ENCODE measurements at regions not wholly inside any gene's neighbourhood (a gene's known extent, or its start where the extent isn't known, plus 50 kb on each side); places are given as distances from the start of the nearest gene placed in this dataset.

DNA sequence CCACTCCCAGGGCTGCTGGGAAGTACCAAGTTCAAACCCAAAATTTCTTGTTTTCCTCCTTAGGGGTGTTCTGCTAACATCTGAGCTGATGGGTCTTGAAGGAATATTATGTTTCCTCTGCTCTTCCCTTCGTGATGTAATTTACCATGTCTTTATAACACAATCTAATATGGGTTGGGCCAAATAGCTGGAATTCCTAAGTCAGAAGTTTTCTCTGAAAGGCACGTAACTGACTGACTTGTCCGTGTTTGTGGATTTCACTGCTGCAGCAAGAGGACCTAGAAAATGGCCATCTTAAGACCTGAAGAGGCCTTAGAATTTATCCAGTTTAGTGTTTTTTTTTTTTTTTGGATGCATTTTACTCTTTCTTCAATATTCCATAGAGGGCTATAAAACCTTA is 256.7 kb downstream of the DCDC2C start:
- no peak for DNase-seq (ENCODE audit: low read depth)

DNA sequence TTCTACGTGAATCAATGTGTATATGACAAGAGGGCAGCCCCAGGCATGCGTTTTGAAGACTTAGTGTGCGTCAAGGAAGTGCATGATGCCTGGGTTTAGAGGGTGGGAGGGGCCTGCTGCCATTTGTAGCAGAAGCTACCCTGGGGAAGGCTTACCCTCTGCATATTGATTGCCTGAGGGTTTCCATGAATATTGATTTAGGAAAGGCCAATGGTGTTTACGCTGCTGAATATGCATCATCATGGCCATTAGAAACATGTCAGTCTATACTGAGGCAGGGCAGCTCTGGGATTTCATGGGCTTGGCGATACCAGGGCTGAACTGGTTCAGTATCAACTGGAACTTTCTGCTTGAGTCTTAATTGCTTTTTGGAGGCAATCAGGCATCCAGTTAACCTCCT is 259.3 kb downstream of the DCDC2C start:
- DNase-seq (ENCODE audit: low read depth) = no peak

DNA sequence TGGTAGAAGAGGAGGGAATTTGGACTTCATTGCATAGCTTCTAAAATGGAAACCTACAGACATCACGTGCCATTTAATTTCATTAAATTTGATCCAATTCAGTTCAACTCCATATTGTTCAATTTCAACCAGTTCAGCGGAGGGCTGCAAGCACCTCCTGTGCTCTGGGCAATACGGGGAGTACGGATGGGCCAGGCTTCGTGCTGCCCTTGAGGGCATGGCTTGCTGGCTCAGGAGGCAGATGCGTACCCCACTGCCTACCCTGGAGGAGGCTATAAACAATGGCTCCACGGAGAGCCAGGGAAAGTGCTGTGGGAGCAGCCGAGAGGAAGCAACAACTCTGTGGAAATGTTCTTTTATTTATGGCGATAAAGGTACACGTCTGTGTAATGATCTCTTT is 261.8 kb downstream of the DCDC2C start:
- no peak for DNase-seq (ENCODE audit: low read depth)

DNA sequence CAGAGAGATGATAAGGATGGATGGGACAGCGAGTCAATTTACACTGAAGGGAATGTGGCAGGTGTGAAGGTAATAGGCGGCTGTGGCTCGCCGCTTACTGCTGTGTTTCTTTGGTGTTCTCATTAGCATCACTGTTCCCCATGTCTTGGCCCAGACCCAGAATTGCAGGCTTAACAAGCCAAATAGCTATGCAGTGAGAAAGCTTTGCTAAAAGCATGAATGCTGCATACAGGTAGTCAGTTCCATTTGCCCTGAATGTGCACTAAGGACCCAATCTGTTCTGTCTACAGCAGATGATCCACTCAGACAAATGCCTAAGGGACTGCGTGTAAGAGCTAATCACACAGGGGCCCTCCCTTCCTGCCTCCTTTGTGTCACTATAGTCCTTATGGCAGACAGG is 262.6 kb downstream of the DCDC2C start:
- DNase-seq (ENCODE audit: low read depth) = no peak

DNA sequence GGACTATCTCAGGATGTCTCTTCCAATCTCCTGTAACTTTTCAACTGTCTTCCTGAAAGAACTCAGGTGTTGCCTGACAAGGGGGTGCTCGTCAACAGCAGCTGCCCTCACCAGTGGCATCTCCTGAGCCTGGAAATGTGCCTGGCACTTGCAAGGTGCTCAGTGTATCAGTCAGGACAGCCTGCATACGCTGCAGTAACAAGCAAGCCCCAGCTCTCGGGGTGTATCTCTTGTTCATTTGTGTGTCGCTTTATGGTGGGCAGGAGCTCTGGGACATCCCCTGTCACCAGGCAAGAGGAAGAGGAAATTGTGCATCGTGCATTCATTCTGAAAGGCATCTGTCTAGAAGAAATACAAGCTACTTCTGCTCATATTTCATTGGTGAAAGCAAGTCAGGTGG is 263.1 kb downstream of the DCDC2C start:
- no peak for DNase-seq (ENCODE audit: low read depth)

DNA sequence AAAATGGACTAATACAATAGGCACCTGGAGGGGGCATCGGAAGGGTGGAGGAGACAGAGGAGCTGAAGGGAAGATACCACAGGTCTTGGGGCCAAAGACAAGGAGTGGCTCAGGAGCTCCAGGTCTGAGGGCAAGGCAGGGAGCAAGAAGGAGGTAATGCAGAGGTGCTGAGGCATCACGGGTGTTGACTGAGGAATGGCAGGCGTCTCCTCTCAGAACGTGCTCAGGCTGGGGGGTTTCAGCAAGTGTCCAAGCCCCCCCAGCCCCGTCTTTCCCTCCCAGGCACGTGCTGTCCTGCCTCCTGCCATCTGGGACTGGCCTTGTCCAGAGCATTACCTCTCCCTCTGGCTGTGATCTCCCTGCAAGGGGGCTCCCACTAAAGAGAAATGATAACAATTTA is 265.4 kb downstream of the DCDC2C start:
- no peak for DNase-seq (ENCODE audit: low read depth)

DNA sequence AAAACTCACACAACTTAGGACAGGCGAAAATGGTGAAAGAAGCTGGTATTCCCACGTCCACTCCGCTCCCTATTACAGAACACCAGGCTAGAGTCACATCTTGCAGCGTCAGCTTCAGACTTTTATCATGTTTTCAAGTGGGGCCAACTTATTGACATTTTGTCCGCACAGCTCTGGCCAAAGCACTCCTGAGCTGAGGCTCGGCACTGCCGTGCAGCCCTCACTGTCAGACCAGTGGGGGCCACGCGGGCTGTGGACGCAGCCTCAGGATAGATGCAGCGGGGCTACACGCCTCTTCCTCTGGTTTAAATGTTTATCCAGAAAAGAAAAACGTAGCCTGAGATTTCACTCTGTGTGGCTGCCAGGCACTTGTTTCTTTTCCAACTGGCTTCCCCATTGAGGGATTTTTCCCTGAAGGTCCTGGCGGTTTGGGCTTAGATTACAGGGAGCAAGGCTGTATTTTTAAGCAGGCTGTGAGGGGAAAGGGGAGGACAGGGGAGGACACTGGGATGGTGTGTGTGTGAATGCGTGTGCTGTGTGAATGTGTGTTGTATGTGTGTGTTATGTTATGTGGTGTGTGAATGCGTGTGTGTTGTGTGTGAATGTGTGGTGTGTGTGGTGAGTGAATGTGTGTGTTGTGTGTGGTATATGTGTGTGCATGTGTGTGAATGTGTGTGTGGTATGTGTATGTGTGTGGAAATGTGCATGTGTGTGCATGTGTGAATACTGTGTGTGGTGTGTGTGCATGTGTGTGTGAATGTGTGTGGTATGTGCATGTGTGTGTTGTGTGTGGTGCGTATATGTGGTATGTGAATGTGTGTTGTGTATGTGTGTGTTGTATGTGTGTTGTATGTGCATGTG is 267.6 kb downstream of the DCDC2C start:
- no peak for DNase-seq (ENCODE audit: low read depth)

DNA sequence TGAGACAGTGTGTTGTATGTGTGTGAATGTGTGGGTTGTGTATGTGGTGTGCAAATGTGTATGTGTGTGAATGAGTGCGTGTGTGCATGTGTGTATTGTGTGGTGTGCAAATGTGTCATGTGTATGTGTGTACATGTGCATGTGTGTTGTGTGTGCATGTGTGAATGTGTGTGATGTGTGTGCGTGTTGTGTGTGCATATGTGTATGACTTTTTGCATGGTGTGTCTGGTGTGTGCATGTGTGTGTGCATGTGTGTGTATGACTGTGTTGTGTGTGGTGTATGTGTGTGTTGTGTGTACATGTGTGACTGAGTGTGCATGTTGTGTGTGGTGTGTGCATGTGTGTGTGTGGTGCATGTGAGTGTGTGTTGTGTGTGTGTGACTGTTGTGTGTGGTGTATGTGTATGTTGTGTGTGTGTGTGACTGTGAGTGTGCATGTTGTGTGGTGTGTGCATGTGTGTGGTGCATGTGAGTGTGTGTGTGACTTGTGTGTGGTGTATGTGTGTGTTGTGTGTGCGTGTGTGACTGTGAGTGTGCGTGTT is 268.3 kb downstream of the DCDC2C start:
- DNase-seq (ENCODE audit: low read depth) = no peak

DNA sequence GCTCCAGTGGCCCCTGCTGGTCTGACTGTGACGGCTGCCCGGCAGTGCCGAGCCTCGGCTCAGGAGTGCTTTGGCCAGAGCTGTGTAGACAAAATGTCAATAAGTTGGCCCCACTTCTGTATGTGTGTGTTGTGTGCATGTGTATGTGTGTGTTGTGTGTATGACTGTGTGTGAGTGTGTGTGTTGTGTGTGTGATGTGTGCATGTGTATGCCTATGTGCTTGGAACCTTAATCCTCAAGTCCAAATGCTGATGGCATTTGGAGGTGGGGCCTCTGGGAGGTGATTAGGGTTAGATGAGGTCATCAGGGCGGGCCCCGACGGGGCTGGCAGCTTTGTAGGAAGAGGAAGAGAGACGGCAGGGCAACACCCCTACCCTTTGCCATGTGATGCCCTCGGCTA is 269.0 kb downstream of the DCDC2C start:
- no peak for DNase-seq (ENCODE audit: low read depth)

DNA sequence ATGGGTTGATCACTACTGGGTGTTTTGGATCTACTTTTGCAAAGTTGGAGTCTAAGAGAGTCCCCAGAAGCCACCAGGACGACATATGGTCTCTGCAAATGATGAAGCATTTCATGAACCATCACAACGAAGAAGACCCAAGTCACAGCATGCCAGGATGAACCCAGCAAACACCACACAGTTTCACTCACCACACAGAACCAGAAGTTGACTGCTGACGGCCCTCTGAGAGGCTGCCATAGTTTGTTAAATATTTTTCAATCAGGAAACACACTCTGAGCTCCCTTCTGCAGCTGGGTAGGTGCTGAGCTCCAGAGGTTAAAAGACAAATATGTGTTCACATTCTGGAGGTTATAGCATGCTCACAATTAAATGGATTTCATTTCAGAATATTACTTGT is 271.4 kb downstream of the DCDC2C start:
- DNase-seq (ENCODE audit: low read depth) = no peak

DNA sequence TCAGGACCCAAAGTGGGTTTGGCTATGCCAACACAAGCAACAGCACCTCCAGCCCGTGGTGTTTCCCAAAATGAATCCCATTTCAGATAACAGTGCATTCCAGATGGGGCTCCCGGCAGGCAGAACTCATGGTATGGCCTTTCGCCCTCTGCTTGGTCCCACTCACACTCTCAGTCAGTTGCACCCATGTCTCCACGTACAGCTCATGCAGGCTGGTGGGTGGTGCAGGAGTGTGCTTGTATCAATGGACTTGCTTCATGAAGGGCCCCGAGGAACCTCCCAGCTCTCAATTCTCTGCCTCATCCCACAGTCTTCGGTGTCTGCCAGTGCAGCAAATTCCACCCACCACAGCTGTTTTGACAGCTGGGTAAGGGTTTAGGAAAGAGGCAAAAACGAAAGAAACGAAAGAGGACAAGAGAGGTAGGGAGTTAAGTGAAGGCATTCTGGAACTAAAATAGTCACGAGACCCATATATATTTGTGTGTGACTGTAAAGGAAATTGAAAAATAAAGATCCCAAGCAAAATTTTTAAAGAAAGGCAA is 278.1 kb downstream of the DCDC2C start:
- DNase-seq (ENCODE audit: low read depth) = no peak

DNA sequence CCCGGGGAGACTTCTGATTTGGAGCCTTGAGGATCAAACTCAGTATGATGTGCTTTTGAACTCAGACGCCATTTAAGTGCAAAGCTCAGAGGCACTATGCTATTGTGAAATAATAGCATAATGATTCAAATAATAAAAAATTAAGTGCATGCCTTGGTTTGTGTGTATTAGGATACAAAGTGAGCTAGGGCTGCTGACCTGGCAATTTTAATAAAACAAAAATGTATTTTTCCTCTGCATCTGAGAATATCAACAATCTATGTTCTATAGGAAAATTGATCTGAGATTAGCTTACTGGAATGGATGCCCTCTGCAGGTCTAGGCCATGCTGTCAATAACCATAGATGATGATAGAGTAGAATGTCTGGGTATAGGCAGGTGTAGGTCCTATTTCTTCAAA is 278.8 kb downstream of the DCDC2C start:
- no peak for DNase-seq (ENCODE audit: low read depth)

DNA sequence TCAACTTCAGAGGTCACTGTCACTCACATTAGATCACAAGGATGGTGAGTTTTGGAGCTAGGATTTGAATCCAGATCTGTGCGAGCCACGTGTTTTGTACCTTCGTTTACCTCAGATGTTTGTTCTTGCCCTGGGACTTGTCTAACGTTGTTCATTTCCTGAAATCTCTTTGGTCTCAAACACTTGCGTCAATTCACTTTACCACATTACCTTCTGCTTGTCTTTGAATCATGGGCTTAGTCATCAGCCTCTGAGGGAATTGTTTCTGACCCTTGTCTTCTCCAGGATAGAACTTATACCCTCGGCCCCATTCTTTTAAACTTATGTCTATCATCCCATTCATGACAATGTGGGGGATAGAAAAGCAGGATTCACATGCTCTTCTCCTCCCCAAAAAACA is 282.7 kb downstream of the DCDC2C start:
- DNase-seq (ENCODE audit: low read depth) = no peak

DNA sequence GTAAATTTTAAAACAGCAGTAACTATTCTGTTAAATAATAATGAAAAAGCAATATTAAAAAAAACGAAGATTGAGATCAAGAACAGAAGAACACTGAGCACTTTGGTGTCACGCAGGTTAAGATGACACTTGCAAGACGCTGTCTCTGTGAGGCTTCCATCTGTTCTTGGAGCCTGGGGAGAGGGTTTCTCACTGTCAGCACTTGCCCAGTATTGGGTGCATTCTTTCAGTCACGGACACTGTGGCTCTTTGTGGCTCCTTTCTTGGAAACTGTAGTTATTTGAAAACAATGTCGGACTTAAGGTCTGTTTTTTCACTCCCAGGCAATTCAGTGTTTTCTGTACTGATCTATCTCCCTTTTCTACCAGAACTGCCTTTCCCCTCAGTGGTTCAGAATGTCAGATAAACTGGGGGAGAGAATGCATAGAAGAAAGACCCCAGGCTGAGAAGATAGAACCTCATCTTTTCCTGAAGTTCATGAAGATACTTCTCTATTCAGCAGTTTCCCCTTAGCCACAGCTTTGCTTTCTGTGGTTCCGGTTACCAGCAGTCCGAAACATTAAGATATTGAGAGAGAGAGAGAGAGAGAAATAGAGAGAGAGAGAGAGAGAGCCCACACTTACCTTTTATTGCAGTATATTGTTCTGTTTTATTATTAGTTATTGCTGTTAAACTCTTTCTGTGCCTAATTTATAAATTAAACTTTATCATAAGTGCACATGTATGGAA is 283.3 kb downstream of the DCDC2C start:
- no peak for DNase-seq (ENCODE audit: low read depth)

DNA sequence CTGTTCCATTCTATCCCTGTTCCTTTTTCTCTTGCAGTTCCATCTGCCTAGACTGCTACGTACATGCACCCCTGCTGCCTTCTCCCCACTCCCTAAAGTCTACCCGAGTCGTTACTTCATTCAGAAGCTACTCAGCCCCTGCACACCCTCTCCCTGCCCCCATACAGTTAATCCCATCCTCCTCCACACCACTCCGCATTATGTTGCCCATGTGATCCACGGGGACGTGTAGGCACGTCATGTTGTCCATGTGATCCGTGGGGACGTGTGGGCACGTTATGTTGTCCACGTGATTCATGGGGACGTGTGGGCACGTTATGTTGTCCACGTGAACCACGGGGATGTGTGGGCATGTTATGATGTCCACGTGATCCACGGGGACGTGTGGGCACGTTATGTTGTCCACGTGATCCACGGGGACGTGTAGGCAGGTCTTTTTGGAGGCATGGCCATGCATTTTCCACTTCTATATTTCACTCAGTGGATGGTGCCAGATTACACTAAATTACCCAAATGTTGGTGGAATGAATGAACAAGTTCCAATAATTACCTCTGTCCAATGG is 299.5 kb downstream of the DCDC2C start:
- DNase-seq (ENCODE audit: low read depth) = no peak

DNA sequence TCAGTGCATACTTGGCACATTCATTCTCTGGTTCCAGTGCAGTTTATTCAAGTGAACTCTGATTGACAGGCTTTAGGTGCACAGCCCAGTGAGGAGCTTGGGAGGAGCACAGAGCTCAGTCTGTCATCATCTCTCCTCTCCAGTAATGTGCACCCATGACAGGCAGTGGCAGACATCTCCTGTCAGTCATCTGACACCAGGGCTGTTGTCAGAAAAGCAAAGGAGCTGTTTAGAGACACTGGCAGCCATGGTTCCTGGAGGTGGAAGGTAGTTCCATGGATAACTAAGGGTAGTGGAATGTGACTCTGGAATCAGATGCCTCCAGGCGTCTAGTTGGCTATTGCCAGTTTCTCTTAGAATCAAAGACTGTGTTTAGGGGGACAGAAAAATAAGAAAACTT is 308.8 kb downstream of the DCDC2C start:
- no peak for DNase-seq (ENCODE audit: low read depth)

DNA sequence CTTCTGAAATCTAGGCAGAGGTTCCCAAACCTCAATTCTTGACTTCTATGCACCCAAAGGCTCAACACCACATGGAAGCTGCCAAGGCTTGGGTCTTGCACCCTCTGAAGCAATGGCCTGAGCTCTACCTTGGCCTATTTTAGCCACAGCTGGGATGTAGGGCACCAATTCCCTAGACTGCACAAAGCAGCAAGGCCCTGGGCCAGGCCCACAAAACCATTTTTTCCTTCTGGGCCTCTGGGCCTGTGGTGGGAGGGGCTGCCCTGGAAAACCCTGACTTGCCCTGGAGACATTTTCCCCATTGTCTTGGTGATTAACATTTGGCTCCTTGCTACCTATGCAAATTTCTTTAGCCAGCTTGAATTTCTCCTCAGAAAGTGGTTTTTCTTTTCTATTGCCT is 315.2 kb downstream of the DCDC2C start:
- DNase-seq (ENCODE audit: low read depth) = no peak

DNA sequence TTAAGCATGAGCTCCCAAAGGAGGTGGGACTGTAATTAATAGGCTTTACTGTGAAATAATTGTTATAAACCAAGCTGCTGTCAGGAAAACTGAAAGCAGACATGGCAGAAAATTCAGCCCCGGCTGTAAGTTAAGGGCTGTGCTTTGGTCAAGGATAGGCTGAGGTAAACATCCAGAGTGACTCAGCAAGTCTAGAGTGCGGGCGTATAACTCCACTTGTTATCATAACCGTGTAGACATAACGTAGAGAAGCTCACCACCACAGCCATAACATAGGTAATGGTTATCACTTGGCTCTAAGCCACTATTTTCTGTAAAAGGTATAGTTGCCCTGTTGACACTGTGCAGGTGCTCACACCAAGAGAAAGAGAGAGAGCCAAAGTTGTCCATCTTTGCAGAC is 316.8 kb downstream of the DCDC2C start:
- no peak for DNase-seq (ENCODE audit: low read depth)

DNA sequence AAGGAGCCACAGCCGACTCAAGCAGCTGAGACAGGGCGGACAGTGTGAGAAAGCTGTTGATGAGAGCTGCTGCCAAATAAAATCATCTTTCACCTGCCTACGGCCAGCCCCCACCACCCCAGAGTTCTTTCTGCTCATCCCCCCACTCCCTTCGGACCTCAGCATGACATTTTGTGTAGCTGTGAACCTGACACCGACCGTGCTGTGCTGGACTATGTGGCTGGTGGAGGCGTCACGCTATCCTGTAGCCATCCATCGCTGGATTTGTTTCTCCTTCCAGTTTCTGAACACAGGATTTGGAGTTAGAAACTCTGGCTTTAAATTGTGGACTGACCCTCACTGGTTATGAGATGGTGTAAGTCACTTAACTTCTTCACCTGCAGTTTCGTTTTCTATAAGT is 317.3 kb downstream of the DCDC2C start:
- DNase-seq (ENCODE audit: low read depth) = no peak

DNA sequence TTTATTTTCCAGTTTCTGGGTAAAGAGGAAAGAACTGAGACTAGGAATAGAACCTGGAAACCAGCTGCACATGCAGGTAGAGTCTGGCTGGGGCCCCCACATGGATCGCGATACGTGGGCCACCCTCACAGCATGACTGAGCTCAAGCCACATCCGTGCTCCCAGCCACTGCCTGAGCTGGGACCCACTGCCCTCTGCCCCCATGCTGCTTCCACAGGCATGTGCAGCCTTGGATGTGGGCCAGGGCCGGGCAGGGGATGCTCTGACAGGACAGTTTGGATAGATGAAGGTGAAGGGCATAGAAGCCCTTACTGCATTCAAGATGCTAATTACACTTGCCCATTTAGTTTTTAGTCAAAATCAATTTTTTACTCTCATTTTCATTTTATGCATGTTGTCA is 321.2 kb downstream of the DCDC2C start:
- no peak for DNase-seq (ENCODE audit: low read depth)

DNA sequence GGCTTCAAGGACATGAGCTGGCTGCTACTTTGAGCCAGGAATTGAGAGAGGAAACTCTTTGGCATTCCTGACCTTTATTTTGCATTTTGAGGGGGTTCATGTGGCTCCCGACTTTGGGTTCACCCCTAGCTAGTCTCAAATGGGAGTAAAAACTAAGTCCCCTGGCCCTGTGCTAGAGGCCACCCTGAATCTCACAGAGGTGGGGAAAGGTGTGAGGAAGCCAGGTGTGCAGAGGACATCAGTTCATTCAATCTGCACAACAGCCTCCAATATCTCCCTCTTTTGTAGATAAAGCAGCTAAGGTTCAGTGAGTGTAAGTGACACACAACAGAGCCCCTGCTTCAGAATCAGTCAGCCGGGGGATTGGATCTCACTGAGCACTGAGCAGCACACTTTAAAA is 325.7 kb downstream of the DCDC2C start:
- no peak for DNase-seq (ENCODE audit: low read depth)

DNA sequence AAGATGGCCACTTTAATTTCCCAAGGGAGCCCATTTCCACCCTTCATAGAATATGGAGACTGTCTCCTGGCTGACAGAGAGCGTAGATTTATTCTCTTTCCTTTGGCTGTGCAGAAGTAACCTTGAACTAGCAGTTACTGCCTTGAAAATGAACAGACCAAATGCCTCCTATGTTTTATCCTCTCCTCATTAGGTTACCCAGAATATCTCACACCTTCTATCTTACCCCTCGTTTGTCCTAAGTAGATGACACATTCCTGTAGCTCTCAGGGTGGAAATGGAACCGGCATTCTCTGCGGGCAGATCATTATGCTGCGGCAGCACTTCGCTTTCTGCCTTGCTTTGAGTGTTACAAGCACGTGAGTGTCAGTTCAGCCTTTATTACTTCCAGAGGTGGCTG is 336.5 kb downstream of the DCDC2C start:
- no peak for DNase-seq (ENCODE audit: low read depth)
